Stimulated activated CD4-positive, alpha-beta T cell treated with anti-CD3 and anti-CD28 coated beads, Interleukin-2, amount 100 ng/mL, for 4 hours (primary cell): ENCODE measurements at regions not wholly inside any gene's neighbourhood (a gene's known extent, or its start where the extent isn't known, plus 50 kb on each side); places are given as distances from the start of the nearest gene placed in this dataset.

Source experiments
- DNase-seq: peaks from one replicate; pipeline ENCODE4 v3.0.0-alpha.2; 2020; ENCODE audit warnings: low read depth

DNA sequence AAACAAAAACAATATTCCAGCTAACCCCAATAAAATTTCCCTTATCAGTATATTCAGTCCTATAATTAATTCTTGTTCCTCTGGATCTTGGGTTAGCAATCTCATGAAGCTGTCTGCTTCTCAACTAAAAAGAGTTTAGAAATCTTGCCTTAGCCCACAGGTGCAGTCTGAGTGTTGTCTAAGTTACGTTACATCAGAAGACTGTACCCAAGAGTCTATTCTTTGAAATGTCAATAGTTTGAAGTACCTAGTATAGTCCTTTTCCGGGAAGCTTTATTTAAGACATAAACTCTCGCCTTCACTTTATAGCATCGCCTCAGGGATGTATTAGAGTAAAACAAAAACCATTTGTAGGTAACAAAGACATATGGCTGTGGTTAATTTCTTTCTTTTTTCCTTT lies 465.1 kb downstream of the FUT8 start:
- DNase-seq, result no peak

- no peak for DNase-seq
These were observed 466.1 kb downstream of the FUT8 start for GRCh38 chr14:65878586-65878985.

DNA sequence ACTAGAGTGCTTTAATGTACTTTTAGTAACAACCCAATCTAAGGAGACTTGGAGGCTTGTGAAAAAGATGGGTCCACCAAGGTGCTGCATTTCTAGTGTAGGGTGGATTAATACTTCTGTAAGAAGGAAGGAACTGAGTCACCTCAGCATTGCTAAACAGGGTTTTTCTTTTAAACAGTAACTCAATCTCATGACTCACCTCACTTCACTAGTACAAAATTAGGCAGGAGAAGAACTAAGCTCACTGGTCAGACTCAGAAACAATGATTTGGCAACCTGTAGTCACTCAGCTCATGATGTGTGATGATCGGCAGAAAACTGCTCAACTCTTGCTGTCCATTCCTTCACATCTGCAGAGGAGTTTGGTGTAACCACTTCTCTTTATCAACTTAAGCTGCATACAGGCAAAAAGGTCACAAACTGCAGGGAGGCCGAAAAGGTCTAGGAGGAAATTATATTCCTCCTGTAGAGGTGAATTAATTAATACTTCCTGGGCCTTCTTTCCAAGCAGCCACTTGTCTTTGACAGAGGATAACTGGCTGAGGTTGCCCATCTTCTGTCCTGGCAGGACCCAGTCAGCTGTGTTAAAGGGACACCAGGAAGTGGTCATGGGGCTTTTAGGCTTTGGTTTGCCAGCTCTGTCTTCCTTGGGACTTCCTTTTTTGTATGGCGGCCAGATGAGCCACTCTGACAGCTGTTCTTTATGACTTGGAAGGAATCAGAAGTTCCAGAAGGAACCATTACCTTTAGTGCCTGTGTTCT lies 466.9 kb downstream of the FUT8 start:
- DNase-seq, result no peak

DNA sequence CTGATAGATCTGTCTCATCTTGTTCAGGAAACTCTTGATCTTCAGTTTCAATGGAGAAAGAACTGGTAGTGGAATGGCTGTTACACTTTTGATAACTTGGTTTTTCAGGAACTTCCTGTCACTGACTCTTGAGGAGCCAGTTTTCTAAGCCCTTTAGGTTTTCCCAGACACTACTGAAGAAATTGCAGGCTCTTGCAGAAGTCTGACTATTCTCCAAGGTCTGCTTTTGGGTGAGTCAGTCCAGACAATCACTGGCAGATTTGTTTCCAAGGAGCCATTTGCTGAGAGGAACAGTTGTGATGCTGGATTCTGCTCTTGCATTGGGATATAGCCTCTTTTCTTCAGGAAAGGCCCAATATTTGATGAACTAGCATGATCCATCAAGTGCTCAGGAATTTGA lies 468.0 kb downstream of the FUT8 start:
- DNase-seq, result no peak

GRCh38 chr14:65881642-65882041 lies 469.1 kb downstream of the FUT8 start:
- DNase-seq, result no peak

DNA sequence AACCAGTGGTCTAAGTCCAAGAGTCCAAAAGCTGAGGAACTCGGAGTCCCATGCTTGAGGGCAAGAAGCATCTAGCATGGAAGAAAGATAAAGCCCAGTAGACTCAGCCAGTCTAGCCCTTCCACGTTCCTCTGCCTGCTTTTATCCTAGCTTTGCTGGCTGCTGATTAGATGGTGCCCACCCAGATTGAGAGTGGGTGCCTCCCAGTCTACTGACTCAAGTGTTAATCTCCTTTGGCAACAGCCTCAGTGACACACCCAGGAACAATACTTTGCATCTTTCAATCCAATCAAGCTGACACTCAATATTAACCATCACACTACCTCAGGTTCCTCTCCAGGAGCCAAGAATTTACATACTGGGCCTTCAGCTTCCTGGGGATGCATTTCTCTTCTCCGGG lies 476.1 kb downstream of the FUT8 start:
- DNase-seq, result no peak

GRCh38 chr14:65892315-65892714 lies 479.8 kb downstream of the FUT8 start:
- DNase-seq, result no peak

GRCh38 chr14:65900164-65900563 lies 487.6 kb downstream of the FUT8 start:
- no peak for DNase-seq

DNA sequence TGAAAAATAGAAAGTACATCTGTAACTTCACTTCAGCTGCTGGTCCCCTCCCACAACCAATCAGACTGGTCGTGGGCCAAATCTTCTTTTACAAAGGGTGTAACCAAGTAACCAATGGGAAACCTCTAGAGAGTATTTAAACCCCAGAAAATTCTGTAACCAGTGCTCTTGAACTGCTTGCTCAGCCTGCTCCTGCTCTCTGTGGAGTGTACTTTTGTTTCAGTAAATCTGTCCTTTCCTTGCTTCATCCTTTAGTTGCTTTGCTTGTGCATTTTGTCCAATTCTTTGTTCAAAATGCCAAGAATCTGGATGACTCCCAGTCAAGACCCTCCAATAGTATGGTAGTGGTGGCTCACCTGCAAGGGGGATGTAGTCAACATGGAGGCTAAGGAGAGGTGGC lies 489.1 kb downstream of the FUT8 start:
- DNase-seq, result no peak

- DNase-seq, result no peak
These were observed 492.5 kb downstream of the FUT8 start for GRCh38 chr14:65904988-65905387.

GRCh38 chr14:65906344-65906743 lies 493.8 kb downstream of the FUT8 start:
- DNase-seq, result no peak

- no peak for DNase-seq
These were observed 494.4 kb downstream of the FUT8 start for GRCh38 chr14:65906948-65907347.

- no peak for DNase-seq
These were observed 497.7 kb downstream of the FUT8 start for GRCh38 chr14:65910108-65910786.

DNA sequence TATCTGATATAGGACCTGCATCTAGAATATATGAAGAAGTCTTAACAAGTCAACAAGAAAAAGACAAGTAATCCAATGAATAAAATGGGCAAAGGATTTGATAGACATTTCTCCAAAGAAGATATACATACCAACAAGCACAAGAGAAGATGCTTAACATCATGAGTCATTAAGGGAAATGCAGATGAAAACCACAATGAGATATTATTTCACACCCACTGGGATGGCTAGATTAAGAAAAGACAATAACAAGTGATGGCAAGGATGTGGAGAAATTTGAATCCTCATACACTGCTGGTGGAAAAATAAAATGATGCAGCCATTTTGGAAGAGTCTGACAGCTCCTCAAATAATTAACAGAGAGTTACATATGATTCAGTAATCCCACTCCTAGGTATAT lies 502.6 kb downstream of the FUT8 start:
- no peak for DNase-seq

DNA sequence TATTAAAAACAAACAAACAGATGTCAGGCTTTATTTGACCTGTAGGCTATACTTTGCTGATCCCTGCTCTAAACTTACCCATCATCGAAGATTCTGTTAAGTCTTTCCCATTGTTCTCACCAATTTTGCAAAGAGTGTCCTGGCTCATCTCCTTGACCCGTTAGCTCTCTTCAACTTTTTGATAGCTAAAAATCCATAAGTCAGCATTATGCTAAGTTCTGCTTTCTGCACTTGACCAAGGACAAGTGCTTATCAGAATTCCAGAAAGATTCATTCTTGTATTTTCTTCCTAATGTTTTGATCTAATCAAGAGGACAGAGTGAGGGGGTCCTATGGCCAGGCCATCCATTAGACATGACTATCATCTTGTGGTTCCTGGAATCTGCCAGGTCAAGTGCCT lies 503.5 kb downstream of the FUT8 start:
- no peak for DNase-seq

- no peak for DNase-seq
These were observed 508.5 kb downstream of the FUT8 start for GRCh38 chr14:65920996-65921395.

DNA sequence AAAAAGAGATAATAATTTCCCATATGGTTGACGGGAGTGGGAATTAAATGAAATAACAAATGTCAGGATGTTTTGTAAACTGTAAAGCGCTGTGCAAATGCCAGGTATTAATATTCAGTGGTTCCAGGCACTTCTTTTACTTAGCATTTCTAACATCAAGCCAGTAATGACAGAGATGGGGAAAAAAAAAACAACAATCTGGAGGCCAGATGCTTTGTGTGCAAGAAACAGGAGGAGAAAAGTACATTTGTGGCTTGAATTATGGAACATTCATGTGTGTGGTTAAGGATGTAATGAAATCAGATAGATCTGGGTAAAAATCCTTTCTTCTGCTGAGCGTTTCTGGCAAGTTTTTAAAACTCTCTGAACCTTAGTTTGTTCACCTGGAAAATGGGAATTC lies 509.6 kb downstream of the FUT8 start:
- no peak for DNase-seq

DNA sequence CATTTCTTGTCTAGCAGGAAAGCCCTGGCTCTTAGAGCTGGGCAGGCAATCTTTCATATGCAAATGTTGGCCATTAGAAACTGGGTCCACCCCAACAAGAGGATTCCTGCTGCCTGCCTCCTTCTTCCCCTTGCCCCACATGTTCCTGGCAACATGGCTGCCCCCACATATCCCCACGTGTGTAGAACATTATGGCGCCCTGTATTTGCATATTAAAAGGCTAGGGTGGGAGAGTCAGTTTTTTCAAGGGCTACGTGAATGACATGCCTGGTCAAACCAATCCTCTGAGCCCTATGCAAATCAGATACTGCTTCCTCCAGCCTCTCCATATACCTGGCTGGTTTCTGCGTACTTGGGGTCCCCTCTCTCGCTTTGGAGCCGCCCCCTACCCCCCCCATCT lies 514.0 kb downstream of the FUT8 start:
- DNase-seq, result no peak

- no peak for DNase-seq
These were observed 514.6 kb downstream of the FUT8 start for GRCh38 chr14:65926935-65927700.

GRCh38 chr14:65927931-65928356 lies 515.4 kb downstream of the FUT8 start:
- DNase-seq, result peak; percentile 61

- no peak for DNase-seq
These were observed 516.5 kb downstream of the FUT8 start for GRCh38 chr14:65928995-65929394.

- no peak for DNase-seq
These were observed 521.0 kb downstream of the FUT8 start for GRCh38 chr14:65933400-65934069.

GRCh38 chr14:65934070-65934435 lies 521.5 kb downstream of the FUT8 start:
- no peak for DNase-seq
